T-helper 2 cell (primary cell): ENCODE measurements at regions not wholly inside any gene's neighbourhood (a gene's known extent, or its start where the extent isn't known, plus 50 kb on each side); places are given as distances from the start of the nearest gene placed in this dataset.

Source experiments
- DNase-seq, 5 experiments: peaks; one replicate each; pipeline versions ENCODE4 v3.0.0 to v3.0.0-alpha.2; 2012 to 2022

GRCh38 chr6:14276667-14277404 lies 159.3 kb downstream of the CD83 start:
- DNase-seq = peak in 2 of 5 experiments; percentile 49 to 86

GRCh38 chr6:14277405-14277930 lies 159.9 kb downstream of the CD83 start:
- no peak for DNase-seq

- DNase-seq = no peak
These were observed 160.4 kb downstream of the CD83 start for GRCh38 chr6:14278006-14278405.

GRCh38 chr6:14278446-14278845 lies 160.9 kb downstream of the CD83 start:
- no peak for DNase-seq

- no peak for DNase-seq
These were observed 162.5 kb downstream of the CD83 start for GRCh38 chr6:14280006-14280510.

- no peak for DNase-seq
These were observed 163.3 kb downstream of the CD83 start for GRCh38 chr6:14280766-14281293.

- DNase-seq = no peak
These were observed 164.5 kb downstream of the CD83 start for GRCh38 chr6:14281811-14282660.

GRCh38 chr6:14282854-14283505 lies 165.4 kb downstream of the CD83 start:
- DNase-seq = no peak

GRCh38 chr6:14283600-14284235 lies 166.1 kb downstream of the CD83 start:
- DNase-seq = no peak

- DNase-seq = no peak
These were observed 167.5 kb downstream of the CD83 start for GRCh38 chr6:14284969-14285590.

- no peak for DNase-seq
These were observed 168.6 kb downstream of the CD83 start for GRCh38 chr6:14286144-14286543.

GRCh38 chr6:14286634-14287428 lies 169.3 kb downstream of the CD83 start:
- DNase-seq = no peak

- DNase-seq = no peak
These were observed 170.1 kb downstream of the CD83 start for GRCh38 chr6:14287707-14288106.

- DNase-seq = peak in 1 of 5 experiments; percentile 15
These were observed 171.3 kb downstream of the CD83 start for GRCh38 chr6:14288910-14289309.

GRCh38 chr6:14290041-14290771 lies 172.6 kb downstream of the CD83 start:
- peak in 1 of 5 experiments; percentile 55 for DNase-seq

- no peak for DNase-seq
These were observed 173.3 kb downstream of the CD83 start for GRCh38 chr6:14290772-14291330.

- DNase-seq = no peak
These were observed 173.8 kb downstream of the CD83 start for GRCh38 chr6:14291331-14291730.

- DNase-seq = no peak
These were observed 174.5 kb downstream of the CD83 start for GRCh38 chr6:14292119-14292518.

GRCh38 chr6:14294270-14294951 lies 176.8 kb downstream of the CD83 start:
- DNase-seq = no peak
